SJSA1 (cell line): ENCODE measurements at regions not wholly inside any gene's neighbourhood (a gene's known extent, or its start where the extent isn't known, plus 50 kb on each side); places are given as distances from the start of the nearest gene placed in this dataset.

Source experiments
- DNase-seq, 2 experiments: peaks; one replicate each; pipeline ENCODE4 v3.0.0-alpha.2; 2015 to 2020; ENCODE audit warnings: low spot score in 2 of 2, low read depth in 1 of 2
- H3K27ac ChIP-seq: fragments of 250-450 bp; sonication (Bioruptor Pico); 2 replicates; pipeline ENCODE4 v1.5.1; 2020; ENCODE audit warnings: mild to moderate bottlenecking, moderate library complexity
- H3K27me3 ChIP-seq: fragments of 250-450 bp; sonication (Bioruptor Pico); replicated peaks from 2 replicates; pipeline ENCODE4 v1.5.1; 2020; ENCODE audit warnings: mild to moderate bottlenecking, moderate library complexity
- H3K36me3 ChIP-seq: fragments of 250-450 bp; sonication (Bioruptor Pico); 2 replicates; pipeline ENCODE4 v1.5.1; 2020; ENCODE audit warnings: mild to moderate bottlenecking
- H3K4me1 ChIP-seq: fragments of 250-450 bp; sonication (Bioruptor Pico); replicated peaks from 2 replicates; pipeline ENCODE4 v1.6.1; 2021; ENCODE audit warnings: mild to moderate bottlenecking
- H3K4me3 ChIP-seq: fragments of 250-450 bp; sonication (Bioruptor Pico); 2 replicates; pipeline ENCODE4 v1.5.1; 2020; ENCODE audit warnings: mild to moderate bottlenecking
- H3K9me3 ChIP-seq: fragments of 250-450 bp; sonication (Bioruptor Pico); replicated peaks from 2 replicates; pipeline ENCODE4 v1.5.1; 2020; ENCODE audit warnings: mild to moderate bottlenecking

- Histone ChIP-seq H3K9me3 (no peaks in the 10 kb centered on the region), H3K36me3 (no peaks in the 10 kb centered on the region), H3K27me3 (no peaks in the 10 kb centered on the region), H3K27ac (no peak overlapping the region), H3K4me1 (no peaks in the 10 kb centered on the region), H3K4me3 (no peak overlapping the region)
- no peak for DNase-seq
Measured at GRCh38 chr12:43294916-43295315, 257.1 kb downstream of the ADAMTS20 start.

GRCh38 chr12:43294147-43294546 lies 257.9 kb downstream of the ADAMTS20 start:
- Histone ChIP-seq H3K27me3 (no peaks in the 10 kb centered on the region), H3K27ac (no peak overlapping the region), H3K4me3 (no peak overlapping the region), H3K9me3 (no peaks in the 10 kb centered on the region), H3K4me1 (no peaks in the 10 kb centered on the region), H3K36me3 (no peaks in the 10 kb centered on the region)
- no peak for DNase-seq

- Histone ChIP-seq H3K4me3 (no peak overlapping the region), H3K36me3 (no peaks in the 10 kb centered on the region), H3K27me3 (no peaks in the 10 kb centered on the region), H3K9me3 (no peaks in the 10 kb centered on the region), H3K27ac (no peak overlapping the region), H3K4me1 (no peaks in the 10 kb centered on the region)
- DNase-seq: no peak
Measured at GRCh38 chr12:43293396-43293795, 258.6 kb downstream of the ADAMTS20 start.

GRCh38 chr12:43292699-43293098 lies 259.3 kb downstream of the ADAMTS20 start:
- no peaks in the 10 kb centered on the region for H3K4me1 ChIP-seq
- H3K36me3 ChIP-seq: no peaks in the 10 kb centered on the region
- no peaks in the 10 kb centered on the region for H3K9me3 ChIP-seq
- H3K27me3 ChIP-seq: no peaks in the 10 kb centered on the region
- no peak for DNase-seq
- H3K27ac ChIP-seq: no peak overlapping the region
- H3K4me3 ChIP-seq: no peak overlapping the region

- no peak overlapping the region for H3K4me3 ChIP-seq
- H3K36me3 ChIP-seq: no peaks in the 10 kb centered on the region
- DNase-seq: no peak
- H3K9me3 ChIP-seq: no peaks in the 10 kb centered on the region
- no peaks in the 10 kb centered on the region for H3K27me3 ChIP-seq
- no peaks in the 10 kb centered on the region for H3K4me1 ChIP-seq
- H3K27ac ChIP-seq: no peak overlapping the region
Measured at GRCh38 chr12:43291516-43291915, 260.5 kb downstream of the ADAMTS20 start.

- Histone ChIP-seq H3K4me3 (no peak overlapping the region), H3K4me1 (no peaks in the 10 kb centered on the region), H3K36me3 (no peaks in the 10 kb centered on the region), H3K27ac (no peak overlapping the region), H3K27me3 (no peaks in the 10 kb centered on the region), H3K9me3 (no peaks in the 10 kb centered on the region)
- no peak for DNase-seq
Measured at GRCh38 chr12:43290836-43291235, 261.2 kb downstream of the ADAMTS20 start.

GRCh38 chr12:43289426-43289801 lies 262.6 kb downstream of the ADAMTS20 start:
- Histone ChIP-seq H3K36me3 (no peaks in the 10 kb centered on the region), H3K4me3 (no peak overlapping the region), H3K27me3 (no peaks in the 10 kb centered on the region), H3K9me3 (no peaks in the 10 kb centered on the region), H3K27ac (no peak overlapping the region), H3K4me1 (0 out of 2 replicates have a peak, but pooled peaks cover 4% of the 10 kb centered on the region)
- DNase-seq: no peak

- Histone ChIP-seq H3K27me3 (no peaks in the 10 kb centered on the region), H3K4me3 (no peak overlapping the region), H3K36me3 (no peaks in the 10 kb centered on the region), H3K4me1 (0 out of 2 replicates have a peak, but pooled peaks cover 4% of the 10 kb centered on the region), H3K27ac (no peak overlapping the region), H3K9me3 (no peaks in the 10 kb centered on the region)
- DNase-seq: no peak
Measured at GRCh38 chr12:43288671-43289425, 263.2 kb downstream of the ADAMTS20 start.

GRCh38 chr12:43287706-43288383 lies 264.2 kb downstream of the ADAMTS20 start:
- Histone ChIP-seq H3K27ac (no peak overlapping the region), H3K36me3 (no peaks in the 10 kb centered on the region), H3K9me3 (no peaks in the 10 kb centered on the region), H3K4me1 (0 out of 2 replicates have a peak, but pooled peaks cover 4% of the 10 kb centered on the region), H3K4me3 (no peak overlapping the region), H3K27me3 (no peaks in the 10 kb centered on the region)
- DNase-seq: no peak

GRCh38 chr12:43286986-43287385 lies 265.0 kb downstream of the ADAMTS20 start:
- no peaks in the 10 kb centered on the region for H3K36me3 ChIP-seq
- H3K4me3 ChIP-seq: no peak overlapping the region
- DNase-seq: no peak
- H3K27me3 ChIP-seq: no peaks in the 10 kb centered on the region
- H3K27ac ChIP-seq: no peak overlapping the region
- H3K9me3 ChIP-seq: no peaks in the 10 kb centered on the region
- H3K4me1 ChIP-seq: 0 out of 2 replicates have a peak, but pooled peaks cover 4% of the 10 kb centered on the region

- Histone ChIP-seq H3K9me3 (no peaks in the 10 kb centered on the region), H3K27ac (no peak overlapping the region), H3K27me3 (no peaks in the 10 kb centered on the region), H3K4me3 (no peak overlapping the region), H3K36me3 (no peaks in the 10 kb centered on the region), H3K4me1 (0 out of 2 replicates have a peak, but pooled peaks cover 4% of the 10 kb centered on the region)
- DNase-seq: peak in 1 of 2 experiments; percentile 34
Measured at GRCh38 chr12:43285159-43285598, 266.8 kb downstream of the ADAMTS20 start.

- Histone ChIP-seq H3K9me3 (no peaks in the 10 kb centered on the region), H3K27ac (no peak overlapping the region), H3K4me3 (no peak overlapping the region), H3K4me1 (0 out of 2 replicates have a peak, but pooled peaks cover 4% of the 10 kb centered on the region), H3K27me3 (no peaks in the 10 kb centered on the region), H3K36me3 (no peaks in the 10 kb centered on the region)
- no peak for DNase-seq
Measured at GRCh38 chr12:43284486-43285158, 267.4 kb downstream of the ADAMTS20 start.

GRCh38 chr12:43283206-43283605 lies 268.8 kb downstream of the ADAMTS20 start:
- Histone ChIP-seq H3K27me3 (no peaks in the 10 kb centered on the region), H3K4me1 (0 out of 2 replicates have a peak, but pooled peaks cover 4% of the 10 kb centered on the region), H3K9me3 (no peaks in the 10 kb centered on the region), H3K36me3 (no peaks in the 10 kb centered on the region), H3K27ac (no peak overlapping the region), H3K4me3 (no peak overlapping the region)
- DNase-seq: no peak

- Histone ChIP-seq H3K27me3 (no peaks in the 10 kb centered on the region), H3K4me1 (0 out of 2 replicates have a peak, but pooled peaks cover 4% of the 10 kb centered on the region), H3K36me3 (no peaks in the 10 kb centered on the region), H3K4me3 (no peak overlapping the region), H3K9me3 (no peaks in the 10 kb centered on the region), H3K27ac (no peak overlapping the region)
- no peak for DNase-seq
Measured at GRCh38 chr12:43282106-43282505, 269.9 kb downstream of the ADAMTS20 start.
